ENCODE measurements at regions not wholly inside any gene's neighbourhood (a gene's known extent, or its start where the extent isn't known, plus 50 kb on each side); places are given as distances from the start of the nearest gene placed in this dataset.

- 2% methylated on average over 2 of the region's 2 CpGs for WGBS (ENCODE audit: missing lambda C conversion rate)
- Histone ChIP-seq H3K4me2 (no peak overlapping the region), H3K27ac (no peak overlapping the region), H3K4me1 (no peaks in the 10 kb centered on the region), H3K9me3 (no peaks in the 10 kb centered on the region), H3K4me3 (no peak overlapping the region)
- ChIA-PET POLR2A (no interaction called here), CTCF (interaction anchor here (1.2 to 22.7 kb wide), 3 partner anchors 174 to 527 kb away, joined by 4 to 345 read pairs (median 9); no protein-coding TSS in a partner anchor)
- FAIRE-seq (no peak), ATAC-seq (no peak), DNase-seq (ENCODE audit: low read depth in 1 of 2, low spot score in 1 of 2) (no peak)
- TF ChIP-seq JUN (IDR thresholded peaks at IDR 0.05) (no peak), EHF (CRISPR knock-in tag; IDR thresholded peaks at IDR 0.05) (no peak), CHD4 (IDR thresholded peaks at IDR 0.05; ENCODE audit: borderline replicate concordance) (no peak), NR3C1 (IDR thresholded peaks at IDR 0.05) (no peak), ZC3H11A (IDR thresholded peaks at IDR 0.05) (no peak), HOXB5 (CRISPR knock-in tag; IDR thresholded peaks at IDR 0.05) (no peak), RAD21 (conservative IDR thresholded peaks at IDR 0.05 in 1 of 2, IDR thresholded peaks at IDR 0.05 in 1 of 2) (no peak), NFE2L2 (conservative IDR thresholded peaks at IDR 0.05; ENCODE audit: low read length) (no peak), FOXS1 (CRISPR knock-in tag; IDR thresholded peaks at IDR 0.05) (no peak), EHMT2 (IDR thresholded peaks at IDR 0.05; ENCODE audit: low read depth) (no peak), ESRRA (IDR thresholded peaks at IDR 0.05; ENCODE audit: borderline replicate concordance, low read length) (no peak)
- TF ChIP-seq, protein P1, sequence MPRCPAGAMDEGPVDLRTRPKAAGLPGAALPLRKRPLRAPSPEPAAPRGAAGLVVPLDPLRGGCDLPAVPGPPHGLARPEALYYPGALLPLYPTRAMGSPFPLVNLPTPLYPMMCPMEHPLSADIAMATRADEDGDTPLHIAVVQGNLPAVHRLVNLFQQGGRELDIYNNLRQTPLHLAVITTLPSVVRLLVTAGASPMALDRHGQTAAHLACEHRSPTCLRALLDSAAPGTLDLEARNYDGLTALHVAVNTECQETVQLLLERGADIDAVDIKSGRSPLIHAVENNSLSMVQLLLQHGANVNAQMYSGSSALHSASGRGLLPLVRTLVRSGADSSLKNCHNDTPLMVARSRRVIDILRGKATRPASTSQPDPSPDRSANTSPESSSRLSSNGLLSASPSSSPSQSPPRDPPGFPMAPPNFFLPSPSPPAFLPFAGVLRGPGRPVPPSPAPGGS (IDR thresholded peaks at IDR 0.05), result no peak
Measured at GRCh38 chr16:85992779-85993178, 93.8 kb downstream of the IRF8 start.

GRCh38 chr16:85994492-85995490 is 95.8 kb downstream of the IRF8 start:
- Histone ChIP-seq H3K4me1 (no peaks in the 10 kb centered on the region), H3K27ac (no peak overlapping the region), H3K4me3 (no peak overlapping the region), H3K4me2 (no peak overlapping the region), H3K9me3 (no peaks in the 10 kb centered on the region)
- DNase-seq (ENCODE audit: low read depth in 1 of 2, low spot score in 1 of 2), result no peak
- no peak for FAIRE-seq
- CTCF ChIA-PET, result interaction anchor here (0.6 to 22.7 kb wide), 3 partner anchors 22 to 385 kb away, joined by 3 to 345 read pairs (median 26); no protein-coding TSS in a partner anchor
- POLR2A ChIA-PET, result no interaction called here
- WGBS (ENCODE audit: missing lambda C conversion rate), result 55% methylated on average over 20 of the region's 20 CpGs
- ATAC-seq, result no peak
- TF ChIP-seq NFE2L2 (conservative IDR thresholded peaks at IDR 0.05; ENCODE audit: low read length), result no peak
- TF ChIP-seq JUNB (IDR thresholded peaks at IDR 0.05), result no peak
- no peak for TF ChIP-seq JUN (IDR thresholded peaks at IDR 0.05)
- TF ChIP-seq RFX5 (IDR thresholded peaks at IDR 0.05), result no peak
- TF ChIP-seq, protein P2, sequence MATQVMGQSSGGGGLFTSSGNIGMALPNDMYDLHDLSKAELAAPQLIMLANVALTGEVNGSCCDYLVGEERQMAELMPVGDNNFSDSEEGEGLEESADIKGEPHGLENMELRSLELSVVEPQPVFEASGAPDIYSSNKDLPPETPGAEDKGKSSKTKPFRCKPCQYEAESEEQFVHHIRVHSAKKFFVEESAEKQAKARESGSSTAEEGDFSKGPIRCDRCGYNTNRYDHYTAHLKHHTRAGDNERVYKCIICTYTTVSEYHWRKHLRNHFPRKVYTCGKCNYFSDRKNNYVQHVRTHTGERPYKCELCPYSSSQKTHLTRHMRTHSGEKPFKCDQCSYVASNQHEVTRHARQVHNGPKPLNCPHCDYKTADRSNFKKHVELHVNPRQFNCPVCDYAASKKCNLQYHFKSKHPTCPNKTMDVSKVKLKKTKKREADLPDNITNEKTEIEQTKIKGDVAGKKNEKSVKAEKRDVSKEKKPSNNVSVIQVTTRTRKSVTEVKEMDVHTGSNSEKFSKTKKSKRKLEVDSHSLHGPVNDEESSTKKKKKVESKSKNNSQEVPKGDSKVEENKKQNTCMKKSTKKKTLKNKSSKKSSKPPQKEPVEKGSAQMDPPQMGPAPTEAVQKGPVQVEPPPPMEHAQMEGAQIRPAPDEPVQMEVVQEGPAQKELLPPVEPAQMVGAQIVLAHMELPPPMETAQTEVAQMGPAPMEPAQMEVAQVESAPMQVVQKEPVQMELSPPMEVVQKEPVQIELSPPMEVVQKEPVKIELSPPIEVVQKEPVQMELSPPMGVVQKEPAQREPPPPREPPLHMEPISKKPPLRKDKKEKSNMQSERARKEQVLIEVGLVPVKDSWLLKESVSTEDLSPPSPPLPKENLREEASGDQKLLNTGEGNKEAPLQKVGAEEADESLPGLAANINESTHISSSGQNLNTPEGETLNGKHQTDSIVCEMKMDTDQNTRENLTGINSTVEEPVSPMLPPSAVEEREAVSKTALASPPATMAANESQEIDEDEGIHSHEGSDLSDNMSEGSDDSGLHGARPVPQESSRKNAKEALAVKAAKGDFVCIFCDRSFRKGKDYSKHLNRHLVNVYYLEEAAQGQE (IDR thresholded peaks at IDR 0.05), result no peak

All from A549 (cell line).